GM21423 (cell line): ENCODE measurements at regions not wholly inside any gene's neighbourhood (a gene's known extent, or its start where the extent isn't known, plus 50 kb on each side); places are given as distances from the start of the nearest gene placed in this dataset.

Experiments
- ATAC-seq: cut with Tn5 transposase; IDR thresholded peaks from one replicate; pipeline ENCODE4 v1.9.1; 2021; ENCODE audit warnings: mild to moderate bottlenecking, moderate library complexity; ENCODE audit not compliant: unreplicated experiment

DNA sequence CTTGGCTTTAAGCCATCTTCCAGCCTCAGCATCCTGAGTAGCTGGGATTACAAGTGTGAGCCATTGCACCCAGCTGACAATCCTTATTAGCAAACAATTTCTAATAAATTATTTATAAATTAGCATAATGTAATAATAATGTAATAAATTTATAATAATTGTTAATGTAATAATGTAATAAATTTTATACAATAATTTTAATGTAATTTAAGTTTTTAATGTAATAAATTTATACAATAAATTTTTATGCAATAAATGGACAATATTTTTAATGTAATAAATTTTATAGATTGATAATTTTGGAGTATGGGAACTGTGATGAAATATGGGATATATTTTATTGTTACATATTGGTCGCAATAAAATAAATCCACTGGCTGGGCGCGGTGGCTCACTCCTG, 1457.5 kb downstream of the KCNT2 start:
- ATAC-seq, result no peak

- no peak for ATAC-seq
Observed at GRCh38 chr1:195141294-195141693, 1466.9 kb downstream of the KCNT2 start.

GRCh38 chr1:195130598-195130997, 1477.6 kb downstream of the KCNT2 start:
- ATAC-seq, result no peak

GRCh38 chr1:195122497-195122896, 1485.7 kb downstream of the KCNT2 start:
- no peak for ATAC-seq

GRCh38 chr1:195113471-195113870, 1494.8 kb downstream of the KCNT2 start:
- no peak for ATAC-seq

GRCh38 chr1:195105773-195106172, 1502.5 kb downstream of the KCNT2 start:
- no peak for ATAC-seq

DNA sequence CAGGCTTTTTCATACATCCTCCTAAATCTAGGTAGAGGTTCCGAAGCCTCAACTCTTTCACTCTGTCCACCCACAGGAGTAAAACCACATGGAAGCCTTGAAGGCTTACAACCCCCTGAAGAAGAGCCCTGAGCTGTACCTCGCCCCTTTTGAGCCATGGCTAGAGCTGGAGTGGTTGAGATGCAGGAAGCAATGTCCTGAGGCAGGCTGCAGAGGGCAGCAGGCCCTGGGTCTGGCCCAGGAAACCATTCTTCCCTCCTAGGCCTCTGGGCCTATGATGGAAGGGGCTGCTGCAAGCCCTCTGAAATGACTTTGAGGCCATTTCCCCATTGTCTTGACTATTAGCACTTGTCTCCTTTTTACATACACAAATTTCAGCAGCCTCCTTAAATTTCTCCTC, 1503.0 kb downstream of the KCNT2 start:
- ATAC-seq, result no peak

DNA sequence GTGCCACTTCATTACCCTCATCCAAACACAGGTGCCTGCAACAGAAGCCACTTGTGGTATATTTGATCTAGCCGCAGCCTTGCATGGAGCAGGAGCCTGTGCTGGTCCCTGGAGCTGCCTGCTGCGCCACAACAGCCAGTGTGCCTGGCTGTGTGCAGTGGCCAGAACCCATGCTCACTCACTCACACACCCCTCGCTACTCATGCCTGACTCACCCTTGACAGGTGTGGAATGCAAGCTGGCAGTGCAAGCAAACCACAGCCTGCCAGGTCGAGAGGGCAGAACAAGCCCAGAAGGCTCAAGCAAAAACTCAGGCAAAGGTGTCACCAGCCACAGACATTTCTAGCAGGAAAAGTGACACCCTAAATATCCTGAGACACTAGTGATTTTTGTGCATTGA, 1510.9 kb downstream of the KCNT2 start:
- no peak for ATAC-seq

DNA sequence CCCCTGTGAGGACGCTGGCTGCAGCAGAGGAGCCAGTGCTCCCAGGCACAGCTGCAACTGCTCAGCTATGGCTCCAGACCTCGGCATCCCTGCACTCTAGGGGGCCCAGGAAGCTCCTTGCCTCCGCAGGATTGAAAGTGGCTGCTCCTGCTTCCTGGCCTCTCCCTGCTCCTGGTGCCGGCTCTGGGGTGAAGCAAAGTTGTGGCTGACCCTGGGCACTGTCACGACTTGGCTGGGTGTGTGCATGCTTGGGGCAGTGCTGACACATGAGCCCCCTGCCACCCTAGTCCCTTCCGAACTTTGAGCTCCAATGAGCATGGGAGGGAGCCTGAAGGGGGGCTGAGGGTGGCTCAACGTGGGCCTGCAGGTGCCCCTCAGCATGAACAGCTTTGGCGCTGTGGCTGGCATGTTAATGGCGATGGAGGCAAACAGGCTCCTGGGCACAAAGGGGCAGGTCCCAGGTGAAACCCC, 1512.2 kb downstream of the KCNT2 start:
- ATAC-seq, result no peak

DNA sequence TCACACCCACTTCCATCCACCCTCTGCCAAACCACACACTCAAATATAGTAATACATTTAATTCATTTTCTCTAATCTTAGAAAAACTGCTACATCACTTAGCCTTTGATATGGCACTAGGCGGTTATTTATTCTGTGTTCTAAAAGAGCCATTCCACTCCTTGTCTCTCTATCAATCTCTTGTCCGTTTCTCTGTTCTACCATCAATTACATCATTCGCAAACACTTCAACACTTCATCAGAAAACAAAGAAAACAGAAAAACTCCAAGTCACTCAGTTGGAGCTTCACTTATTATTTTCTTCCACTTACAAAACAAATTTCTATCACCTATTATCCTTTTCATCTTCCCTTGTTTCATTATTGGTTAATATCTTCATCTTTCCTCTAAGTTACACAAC, 1523.0 kb downstream of the KCNT2 start:
- no peak for ATAC-seq

DNA sequence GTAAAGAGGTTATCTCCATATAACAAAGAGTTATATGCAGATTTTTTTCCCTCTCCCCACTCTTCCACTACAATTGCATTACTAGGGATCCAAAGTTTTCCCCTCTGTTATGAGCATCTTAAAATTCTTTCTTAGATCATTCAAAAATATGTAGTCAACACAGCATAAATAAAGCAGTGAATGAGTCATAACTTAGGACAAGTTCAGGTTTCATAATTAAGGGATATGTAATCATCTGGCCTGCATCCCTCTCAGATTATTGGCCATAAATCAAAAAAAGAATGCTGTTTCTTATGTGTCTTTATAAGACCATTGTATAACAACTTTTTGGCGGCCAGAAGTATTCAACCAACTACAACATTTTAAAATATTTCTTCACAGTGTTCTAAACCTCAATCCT, 1526.1 kb downstream of the KCNT2 start:
- ATAC-seq, result no peak

GRCh38 chr1:195076682-195077081, 1531.6 kb downstream of the KCNT2 start:
- no peak for ATAC-seq

DNA sequence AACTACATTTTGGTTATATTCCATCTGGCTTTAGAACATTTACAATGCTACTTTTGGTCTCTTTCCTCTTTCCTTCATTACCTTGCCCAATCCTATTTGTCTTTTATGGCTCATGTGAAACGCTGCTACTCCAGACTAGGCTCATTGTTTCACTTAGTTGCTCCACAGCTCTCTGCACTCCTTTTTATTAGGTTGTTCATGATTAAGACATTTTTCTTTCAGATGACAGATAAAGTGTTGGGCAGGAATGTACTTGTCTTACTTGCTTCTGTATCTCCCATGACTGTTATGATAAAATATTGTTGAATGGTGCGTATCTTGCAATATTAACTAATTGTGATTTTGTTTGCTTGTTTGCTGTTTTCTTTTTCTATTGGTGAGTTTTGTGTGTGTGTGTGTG, 1532.3 kb downstream of the KCNT2 start:
- ATAC-seq, result no peak

DNA sequence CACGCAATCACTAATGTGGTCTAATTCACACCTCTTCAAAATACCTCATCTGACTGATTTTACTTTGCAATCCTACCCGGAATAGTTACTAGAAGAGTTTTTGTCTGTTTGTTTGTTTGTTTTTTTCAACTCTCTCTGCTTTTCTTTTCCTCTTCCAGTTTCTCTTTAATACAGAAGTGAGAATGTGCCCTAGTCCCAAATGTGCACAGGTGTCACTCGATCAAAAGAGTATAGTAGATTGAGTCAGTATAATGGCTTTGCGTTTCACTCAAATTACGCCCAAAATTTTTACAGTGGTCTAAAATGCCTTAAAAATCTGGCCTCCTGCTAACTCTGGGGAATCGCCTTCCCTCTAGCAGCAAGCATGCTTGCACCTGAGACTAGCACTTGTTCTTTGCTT, 1536.8 kb downstream of the KCNT2 start:
- ATAC-seq, result no peak

DNA sequence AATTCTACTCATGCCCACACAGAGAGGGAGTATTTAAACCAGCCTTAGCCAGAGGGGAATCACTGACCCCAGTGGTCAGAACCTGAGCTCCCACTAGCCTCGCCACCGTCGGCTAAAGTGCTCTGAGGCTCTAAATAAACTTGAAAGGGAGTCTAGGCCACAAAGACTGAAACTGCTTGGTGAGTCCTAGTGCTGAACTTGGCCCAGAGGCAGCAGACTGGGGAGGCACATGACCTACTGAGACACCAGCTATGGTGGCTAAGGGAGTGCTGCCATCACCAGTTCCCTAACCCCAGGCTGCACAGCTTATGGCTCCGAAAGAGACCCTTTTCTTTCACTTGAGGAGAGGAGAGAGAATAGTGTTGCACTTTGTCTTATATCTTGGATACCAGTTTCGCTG, 1542.8 kb downstream of the KCNT2 start:
- no peak for ATAC-seq

DNA sequence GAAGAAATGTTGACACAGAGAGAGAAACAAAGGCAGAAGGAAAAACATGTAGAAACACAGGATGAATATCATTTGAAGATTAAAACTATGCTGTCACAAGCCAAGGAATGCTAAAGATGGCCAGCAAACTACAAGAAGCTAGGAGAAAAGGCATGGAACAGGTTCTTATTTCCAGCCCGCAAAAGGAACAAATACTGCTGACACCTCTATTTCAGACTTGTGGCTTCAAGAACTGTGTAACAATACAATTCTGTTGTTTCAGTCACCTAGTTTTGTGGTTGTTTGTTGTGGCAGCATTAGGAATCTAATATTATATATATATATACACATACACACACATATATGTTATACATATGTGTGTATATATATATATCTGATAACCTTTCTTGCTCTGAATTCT, 1543.9 kb downstream of the KCNT2 start:
- no peak for ATAC-seq

GRCh38 chr1:195054217-195054687, 1554.0 kb downstream of the KCNT2 start:
- ATAC-seq, result no peak

DNA sequence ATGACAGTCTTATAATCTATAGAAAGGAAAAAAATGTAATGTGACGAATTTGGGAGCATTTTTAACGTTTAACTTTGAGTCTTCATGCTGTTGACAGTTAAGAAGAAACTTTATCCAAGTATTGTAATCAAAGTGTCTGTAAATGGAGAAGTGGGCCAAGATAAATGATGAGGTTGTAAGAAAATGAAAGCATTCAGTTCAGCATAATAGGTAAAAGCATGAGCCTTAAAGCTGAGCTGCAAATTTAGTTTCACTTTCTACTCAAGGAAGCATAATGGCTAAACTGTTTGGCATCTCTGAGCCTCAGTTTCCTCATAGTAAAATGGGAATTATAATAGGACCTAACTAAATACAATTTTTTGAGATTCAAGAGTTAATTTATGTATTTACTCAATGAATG, 1554.8 kb downstream of the KCNT2 start:
- peak; percentile 74 for ATAC-seq

DNA sequence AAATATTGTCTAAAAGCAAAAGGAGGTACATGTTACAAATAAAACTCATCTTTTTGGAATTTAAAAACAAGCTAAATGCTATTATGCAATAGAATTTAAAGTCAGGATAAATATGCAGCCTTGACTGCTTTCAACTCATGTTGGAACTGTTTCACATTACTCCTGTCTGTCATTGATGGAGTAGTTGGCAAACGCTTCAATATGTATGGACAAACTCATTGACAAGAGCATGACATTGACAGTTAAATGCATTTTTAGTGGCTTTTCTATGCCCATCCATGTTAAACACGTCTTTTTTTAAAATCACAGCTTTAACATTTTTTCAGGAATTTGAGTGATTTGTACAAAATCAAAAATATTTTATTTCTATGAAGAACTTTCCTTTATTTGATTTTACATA, 1560.5 kb downstream of the KCNT2 start:
- ATAC-seq, result no peak

GRCh38 chr1:195045072-195045471, 1563.2 kb downstream of the KCNT2 start:
- no peak for ATAC-seq

- no peak for ATAC-seq
Observed at GRCh38 chr1:195030793-195031192, 1577.4 kb downstream of the KCNT2 start.

GRCh38 chr1:195026792-195027191, 1581.4 kb downstream of the KCNT2 start:
- no peak for ATAC-seq

GRCh38 chr1:195019385-195019784, 1588.9 kb downstream of the KCNT2 start:
- ATAC-seq, result no peak

GRCh38 chr1:195012995-195013394, 1595.2 kb downstream of the KCNT2 start:
- ATAC-seq, result no peak
